Skeletal muscle satellite cell (primary cell): ENCODE measurements at regions not wholly inside any gene's neighbourhood (a gene's known extent, or its start where the extent isn't known, plus 50 kb on each side); places are given as distances from the start of the nearest gene placed in this dataset.
"Not testable (repeated sequence)": the region's sequence is repeated elsewhere in the genome, so short reads cannot be mapped to it uniquely, and the experiment has no call there.

Experiments used
- H3K27me3 ChIP-seq: 2 replicates; pipeline ENCODE4 v1.7.0; 2013; ENCODE audit warnings: low read length; ENCODE audit not compliant: control insufficient read depth, insufficient read depth
- H3K36me3 ChIP-seq: 2 replicates; pipeline ENCODE4 v1.7.0; 2013; ENCODE audit warnings: mild to moderate bottlenecking, control low read depth, low read length; ENCODE audit not compliant: insufficient read depth
- H3K4me1 ChIP-seq: 2 replicates; pipeline ENCODE4 v1.7.0; 2013; ENCODE audit warnings: low read length; ENCODE audit not compliant: control insufficient read depth, insufficient read depth
- H3K4me2 ChIP-seq: 2 replicates; pipeline ENCODE4 v1.7.0; 2013; ENCODE audit warnings: mild to moderate bottlenecking, low read length
- H3K4me3 ChIP-seq: 2 replicates; pipeline ENCODE4 v1.7.0; 2013; ENCODE audit warnings: low read length
- H3K9ac ChIP-seq: 2 replicates; pipeline ENCODE4 v1.7.0; 2013; ENCODE audit warnings: mild to moderate bottlenecking, low read depth, low read length, moderate library complexity
- H3K9me3 ChIP-seq: replicated peaks from 2 replicates; pipeline ENCODE4 v1.7.0; 2013; ENCODE audit warnings: mild to moderate bottlenecking, control low read depth, low read length

- Histone ChIP-seq H3K4me2 (no peak overlapping the region), H3K27me3 (no peaks in the 10 kb centered on the region)
These were observed 134.7 kb upstream of the FOXP2 start for GRCh38 chr7:114279901-114280300.

GRCh38 chr7:114273218-114273617, 141.4 kb upstream of the FOXP2 start:
- Histone ChIP-seq H3K4me1 (no peaks in the 10 kb centered on the region), H3K9me3 (no peaks in the 10 kb centered on the region), H3K9ac (no peak overlapping the region), H3K4me2 (no peak overlapping the region), H3K4me3 (no peak overlapping the region), H3K36me3 (no peaks in the 10 kb centered on the region), H3K27me3 (no peaks in the 10 kb centered on the region)

More at GRCh38 chr7:114279901-114280300, 134.7 kb upstream of the FOXP2 start:
- Histone ChIP-seq H3K9ac (no peak overlapping the region), H3K9me3 (no peaks in the 10 kb centered on the region), H3K36me3 (no peaks in the 10 kb centered on the region), H3K4me3 (no peak overlapping the region), H3K4me1 (no peaks in the 10 kb centered on the region)

- Histone ChIP-seq H3K27me3 (no peaks in the 10 kb centered on the region), H3K9ac (no peak overlapping the region), H3K4me2 (no peak overlapping the region), H3K36me3 (no peaks in the 10 kb centered on the region), H3K4me3 (no peak overlapping the region), H3K9me3 (no peaks in the 10 kb centered on the region), H3K4me1 (no peaks in the 10 kb centered on the region)
These were observed 144.9 kb upstream of the FOXP2 start for GRCh38 chr7:114269714-114270113.

GRCh38 chr7:114267550-114267949, 147.1 kb upstream of the FOXP2 start:
- not testable (repeated sequence) for H3K4me2 ChIP-seq, H3K9me3 ChIP-seq, H3K4me3 ChIP-seq, H3K27me3 ChIP-seq, H3K4me1 ChIP-seq, H3K36me3 ChIP-seq, H3K9ac ChIP-seq

- Histone ChIP-seq H3K36me3 (no peaks in the 10 kb centered on the region), H3K9me3 (no peaks in the 10 kb centered on the region), H3K4me1 (no peaks in the 10 kb centered on the region), H3K9ac (no peak overlapping the region), H3K27me3 (no peaks in the 10 kb centered on the region), H3K4me2 (no peak overlapping the region), H3K4me3 (no peak overlapping the region)
These were observed 150.6 kb upstream of the FOXP2 start for GRCh38 chr7:114264023-114264422.

- Histone ChIP-seq H3K4me2 (no peak overlapping the region), H3K27me3 (no peaks in the 10 kb centered on the region), H3K9me3 (no peaks in the 10 kb centered on the region), H3K9ac (no peak overlapping the region), H3K36me3 (no peaks in the 10 kb centered on the region), H3K4me1 (no peaks in the 10 kb centered on the region), H3K4me3 (no peak overlapping the region)
These were observed 151.4 kb upstream of the FOXP2 start for GRCh38 chr7:114263219-114263618.

GRCh38 chr7:114255404-114255841, 159.2 kb upstream of the FOXP2 start:
- H3K27me3 ChIP-seq = no peaks in the 10 kb centered on the region
- no peak overlapping the region for H3K4me3 ChIP-seq
- H3K9me3 ChIP-seq = no peaks in the 10 kb centered on the region
- H3K4me1 ChIP-seq = no peaks in the 10 kb centered on the region
- H3K4me2 ChIP-seq = no peak overlapping the region
- H3K36me3 ChIP-seq = no peaks in the 10 kb centered on the region
- H3K9ac ChIP-seq = no peak overlapping the region

- no peak overlapping the region for H3K9ac ChIP-seq
- H3K36me3 ChIP-seq = no peaks in the 10 kb centered on the region
- no peaks in the 10 kb centered on the region for H3K9me3 ChIP-seq
- H3K4me1 ChIP-seq = peaks cover 13% of the 10 kb centered on the region
- no peaks in the 10 kb centered on the region for H3K27me3 ChIP-seq
- no peak overlapping the region for H3K4me3 ChIP-seq
- H3K4me2 ChIP-seq = no peak overlapping the region
These were observed 171.0 kb upstream of the FOXP2 start for GRCh38 chr7:114243646-114244045.

GRCh38 chr7:114242992-114243507, 171.6 kb upstream of the FOXP2 start:
- Histone ChIP-seq H3K27me3 (no peaks in the 10 kb centered on the region), H3K4me2 (no peak overlapping the region), H3K9ac (no peak overlapping the region), H3K9me3 (no peaks in the 10 kb centered on the region), H3K4me1 (peaks cover 13% of the 10 kb centered on the region), H3K4me3 (no peak overlapping the region), H3K36me3 (no peaks in the 10 kb centered on the region)

- Histone ChIP-seq H3K9ac (no peak overlapping the region), H3K36me3 (no peaks in the 10 kb centered on the region), H3K27me3 (no peaks in the 10 kb centered on the region), H3K4me3 (no peak overlapping the region), H3K9me3 (no peaks in the 10 kb centered on the region), H3K4me1 (no peaks in the 10 kb centered on the region), H3K4me2 (no peak overlapping the region)
These were observed 185.4 kb upstream of the FOXP2 start for GRCh38 chr7:114229246-114229645.

- H3K4me1 ChIP-seq = no peaks in the 10 kb centered on the region
- no peaks in the 10 kb centered on the region for H3K36me3 ChIP-seq
- no peak overlapping the region for H3K4me3 ChIP-seq
- H3K27me3 ChIP-seq = no peaks in the 10 kb centered on the region
- no peak overlapping the region for H3K4me2 ChIP-seq
- H3K9ac ChIP-seq = no peak overlapping the region
- H3K9me3 ChIP-seq = no peaks in the 10 kb centered on the region
These were observed 188.8 kb upstream of the FOXP2 start for GRCh38 chr7:114225784-114226183.

- no peak overlapping the region for H3K4me2 ChIP-seq
- no peaks in the 10 kb centered on the region for H3K27me3 ChIP-seq
- no peak overlapping the region for H3K4me3 ChIP-seq
- H3K4me1 ChIP-seq = no peaks in the 10 kb centered on the region
- no peaks in the 10 kb centered on the region for H3K9me3 ChIP-seq
- no peaks in the 10 kb centered on the region for H3K36me3 ChIP-seq
- H3K9ac ChIP-seq = no peak overlapping the region
These were observed 196.3 kb upstream of the FOXP2 start for GRCh38 chr7:114218283-114218682.
